ENCODE measurements at regions not wholly inside any gene's neighbourhood (a gene's known extent, or its start where the extent isn't known, plus 50 kb on each side); places are given as distances from the start of the nearest gene placed in this dataset.

DNA sequence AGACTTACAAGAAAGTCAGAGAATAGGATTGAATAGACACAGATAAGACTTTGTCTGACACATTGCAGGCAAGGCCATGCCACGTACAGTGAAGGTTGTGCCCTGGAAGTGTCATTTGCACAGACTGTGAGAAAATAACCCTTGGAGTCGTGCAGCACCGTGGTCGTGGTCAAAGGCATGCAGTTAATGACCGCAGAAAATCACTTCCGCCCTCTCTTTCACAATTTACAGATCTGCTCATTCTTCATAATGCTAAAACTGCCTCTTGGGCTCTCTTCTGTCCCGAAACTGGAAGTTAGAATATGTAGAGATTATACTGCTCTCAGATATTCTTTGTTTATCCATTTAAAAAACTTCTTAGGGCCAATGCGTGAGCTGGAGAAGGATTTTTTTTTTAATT, 73.2 kb upstream of the CTXND1 start:
- FAIRE-seq (no peak), DNase-seq (ENCODE audit: low spot score) (no peak), ATAC-seq (no peak)
- Histone ChIP-seq H3K36me3 (replicated peaks in 1 of 2; ENCODE audit: control insufficient read depth in 1 of 2, insufficient read depth in 2 of 2, low read length in 2 of 2) (no peaks in the 10 kb centered on the region), H2AFZ (ENCODE audit: low read length) (no peak overlapping the region), H3K4me2 (ENCODE audit: low read depth, low read length) (no peak overlapping the region), H3K27me3 (ENCODE audit: control insufficient read depth in 1 of 2, insufficient read depth in 2 of 2, low read length in 2 of 2) (0 out of 5 replicates have a peak, but pooled peaks cover 0 to 5% of the 10 kb centered on the region in 2 experiments), H3K4me1 (ENCODE audit: insufficient read depth, low read length) (no peaks in the 10 kb centered on the region), H3K4me3 (replicated peaks in 1 of 3; ENCODE audit: insufficient read depth in 1 of 3, low read depth in 2 of 3, low read length in 3 of 3) (no peak overlapping the region), H3K9ac (ENCODE audit: insufficient read depth, low read depth, low read length) (no peak overlapping the region), H3K27ac (ENCODE audit: extremely low read length, insufficient read depth, low read length) (no peak overlapping the region), H4K20me1 (ENCODE audit: insufficient read depth, low read length) (no peaks in the 10 kb centered on the region), H3K9me3 (ENCODE audit: low read length) (0 out of 2 replicates have a peak, but pooled peaks cover 8% of the 10 kb centered on the region), H3K79me2 (ENCODE audit: insufficient read depth, low read length) (no peaks in the 10 kb centered on the region)
- CTCF ChIA-PET (ENCODE audit: low intra/inter-chr PET ratio, low total read pairs), result no interaction called here
- in situ Hi-C loops (cut with HindIII; ENCODE audit: extremely low pct_ligation_motif_present, low pct_unique_long_range_greater_than_20kb) (no loop called here), intact Hi-C loops (cut with micrococcal nuclease; ENCODE audit: unreplicated experiment) (no loop called here)
- BruUV-seq (replicated peaks), result no TSS peak
- POLR2A ChIA-PET, result no interaction called here
- 11% methylated on average over 8 of the region's 8 CpGs for WGBS (ENCODE audit: low lambda C conversion rate)
- no peak for TF ChIP-seq AHR (CRISPR knock-in tag; IDR thresholded peaks at IDR 0.05)
- TF ChIP-seq SAP130 (CRISPR knock-in tag; IDR thresholded peaks at IDR 0.05; ENCODE audit: low read depth), result no peak
- no peak for TF ChIP-seq MAZ (IDR thresholded peaks at IDR 0.05; ENCODE audit: borderline replicate concordance, low read depth, low read length)
- no peak for TF ChIP-seq MAZ (CRISPR knock-in tag; IDR thresholded peaks at IDR 0.05; ENCODE audit: low read depth)
- TF ChIP-seq KLF6 (CRISPR knock-in tag; IDR thresholded peaks at IDR 0.05), result no peak
- TF ChIP-seq ZSCAN22 (CRISPR knock-in tag; IDR thresholded peaks at IDR 0.05), result no peak
- no peak for TF ChIP-seq TOPORS (CRISPR knock-in tag; IDR thresholded peaks at IDR 0.05)
- TF ChIP-seq POGZ (CRISPR knock-in tag; IDR thresholded peaks at IDR 0.05), result no peak
- TF ChIP-seq, protein P1, sequence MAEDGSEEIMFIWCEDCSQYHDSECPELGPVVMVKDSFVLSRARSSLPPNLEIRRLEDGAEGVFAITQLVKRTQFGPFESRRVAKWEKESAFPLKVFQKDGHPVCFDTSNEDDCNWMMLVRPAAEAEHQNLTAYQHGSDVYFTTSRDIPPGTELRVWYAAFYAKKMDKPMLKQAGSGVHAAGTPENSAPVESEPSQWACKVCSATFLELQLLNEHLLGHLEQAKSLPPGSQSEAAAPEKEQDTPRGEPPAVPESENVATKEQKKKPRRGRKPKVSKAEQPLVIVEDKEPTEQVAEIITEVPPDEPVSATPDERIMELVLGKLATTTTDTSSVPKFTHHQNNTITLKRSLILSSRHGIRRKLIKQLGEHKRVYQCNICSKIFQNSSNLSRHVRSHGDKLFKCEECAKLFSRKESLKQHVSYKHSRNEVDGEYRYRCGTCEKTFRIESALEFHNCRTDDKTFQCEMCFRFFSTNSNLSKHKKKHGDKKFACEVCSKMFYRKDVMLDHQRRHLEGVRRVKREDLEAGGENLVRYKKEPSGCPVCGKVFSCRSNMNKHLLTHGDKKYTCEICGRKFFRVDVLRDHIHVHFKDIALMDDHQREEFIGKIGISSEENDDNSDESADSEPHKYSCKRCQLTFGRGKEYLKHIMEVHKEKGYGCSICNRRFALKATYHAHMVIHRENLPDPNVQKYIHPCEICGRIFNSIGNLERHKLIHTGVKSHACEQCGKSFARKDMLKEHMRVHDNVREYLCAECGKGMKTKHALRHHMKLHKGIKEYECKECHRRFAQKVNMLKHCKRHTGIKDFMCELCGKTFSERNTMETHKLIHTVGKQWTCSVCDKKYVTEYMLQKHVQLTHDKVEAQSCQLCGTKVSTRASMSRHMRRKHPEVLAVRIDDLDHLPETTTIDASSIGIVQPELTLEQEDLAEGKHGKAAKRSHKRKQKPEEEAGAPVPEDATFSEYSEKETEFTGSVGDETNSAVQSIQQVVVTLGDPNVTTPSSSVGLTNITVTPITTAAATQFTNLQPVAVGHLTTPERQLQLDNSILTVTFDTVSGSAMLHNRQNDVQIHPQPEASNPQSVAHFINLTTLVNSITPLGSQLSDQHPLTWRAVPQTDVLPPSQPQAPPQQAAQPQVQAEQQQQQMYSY (CRISPR knock-in tag; IDR thresholded peaks at IDR 0.05), result no peak
- no peak for TF ChIP-seq MEIS1 (CRISPR knock-in tag; IDR thresholded peaks at IDR 0.05; ENCODE audit: borderline replicate concordance)
- TF ChIP-seq, protein P2, sequence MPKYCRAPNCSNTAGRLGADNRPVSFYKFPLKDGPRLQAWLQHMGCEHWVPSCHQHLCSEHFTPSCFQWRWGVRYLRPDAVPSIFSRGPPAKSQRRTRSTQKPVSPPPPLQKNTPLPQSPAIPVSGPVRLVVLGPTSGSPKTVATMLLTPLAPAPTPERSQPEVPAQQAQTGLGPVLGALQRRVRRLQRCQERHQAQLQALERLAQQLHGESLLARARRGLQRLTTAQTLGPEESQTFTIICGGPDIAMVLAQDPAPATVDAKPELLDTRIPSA (CRISPR knock-in tag; IDR thresholded peaks at IDR 0.05; ENCODE audit: borderline replicate concordance), result no peak
- TF ChIP-seq TBP (CRISPR knock-in tag; IDR thresholded peaks at IDR 0.05), result no peak
- no peak for TF ChIP-seq SIN3B (IDR thresholded peaks at IDR 0.05; ENCODE audit: low read length)
- no peak for TF ChIP-seq ZNF468 (CRISPR knock-in tag; IDR thresholded peaks at IDR 0.05)
- TF ChIP-seq MEIS2 (CRISPR knock-in tag; IDR thresholded peaks at IDR 0.05), result no peak
- TF ChIP-seq ZNF12 (CRISPR knock-in tag; IDR thresholded peaks at IDR 0.05), result no peak
- TF ChIP-seq, protein P3, sequence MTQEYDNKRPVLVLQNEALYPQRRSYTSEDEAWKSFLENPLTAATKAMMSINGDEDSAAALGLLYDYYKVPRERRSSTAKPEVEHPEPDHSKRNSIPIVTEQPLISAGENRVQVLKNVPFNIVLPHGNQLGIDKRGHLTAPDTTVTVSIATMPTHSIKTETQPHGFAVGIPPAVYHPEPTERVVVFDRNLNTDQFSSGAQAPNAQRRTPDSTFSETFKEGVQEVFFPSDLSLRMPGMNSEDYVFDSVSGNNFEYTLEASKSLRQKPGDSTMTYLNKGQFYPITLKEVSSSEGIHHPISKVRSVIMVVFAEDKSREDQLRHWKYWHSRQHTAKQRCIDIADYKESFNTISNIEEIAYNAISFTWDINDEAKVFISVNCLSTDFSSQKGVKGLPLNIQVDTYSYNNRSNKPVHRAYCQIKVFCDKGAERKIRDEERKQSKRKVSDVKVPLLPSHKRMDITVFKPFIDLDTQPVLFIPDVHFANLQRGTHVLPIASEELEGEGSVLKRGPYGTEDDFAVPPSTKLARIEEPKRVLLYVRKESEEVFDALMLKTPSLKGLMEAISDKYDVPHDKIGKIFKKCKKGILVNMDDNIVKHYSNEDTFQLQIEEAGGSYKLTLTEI (CRISPR knock-in tag; conservative IDR thresholded peaks at IDR 0.05), result no peak
- TF ChIP-seq, protein P4, sequence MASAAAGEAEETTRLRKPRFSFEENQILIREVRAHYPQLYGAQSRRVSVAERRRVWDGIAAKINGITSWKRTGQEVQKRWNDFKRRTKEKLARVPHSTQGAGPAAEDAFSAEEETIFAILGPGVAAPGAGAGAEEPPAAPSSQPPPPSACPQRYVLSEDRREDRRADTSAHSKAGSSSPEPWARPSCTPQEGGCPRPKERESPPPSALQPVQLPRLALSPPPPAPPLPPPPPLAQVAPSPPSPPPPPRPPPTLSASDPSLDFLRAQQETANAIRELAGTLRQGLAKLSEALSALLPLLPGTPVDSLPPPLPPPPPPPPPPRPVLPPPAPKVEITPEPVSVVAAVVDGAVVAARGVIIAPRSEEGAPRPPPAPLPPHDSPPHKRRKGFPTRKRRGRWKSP (CRISPR knock-in tag; IDR thresholded peaks at IDR 0.05), result no peak
- TF ChIP-seq RFX3 (CRISPR knock-in tag; IDR thresholded peaks at IDR 0.05), result no peak
- no peak for TF ChIP-seq ZNF75D (CRISPR knock-in tag; IDR thresholded peaks at IDR 0.05; ENCODE audit: borderline replicate concordance)
